ENCODE measurements at regions not wholly inside any gene's neighbourhood (a gene's known extent, or its start where the extent isn't known, plus 50 kb on each side); places are given as distances from the start of the nearest gene placed in this dataset.

GRCh38 chr1:2919841-2920240 is 101.4 kb upstream of the ACTRT2 start:
- TF ChIP-seq CTCF (IDR thresholded peaks at IDR 0.05) (no peak), SREBF2 (IDR thresholded peaks at IDR 0.05) (no peak)

Data from A549 (cell line).